HL-60 (cell line): ENCODE measurements at regions not wholly inside any gene's neighbourhood (a gene's known extent, or its start where the extent isn't known, plus 50 kb on each side); places are given as distances from the start of the nearest gene placed in this dataset.

Experiments
- DNase-seq, 2 experiments: peaks; one replicate each; pipeline ENCODE4 v3.0.0-alpha.2; 2010 to 2020; ENCODE audit warnings: low read depth in 1 of 2, low spot score in 1 of 2
- H3K27ac ChIP-seq: fragments of 250-450 bp; sonication (Bioruptor Pico); replicated peaks from 2 replicates; pipeline ENCODE4 v1.5.1; 2020; ENCODE audit warnings: mild to moderate bottlenecking, moderate library complexity
- H3K27me3 ChIP-seq: fragments of 250-450 bp; sonication (Bioruptor Pico); 2 replicates; pipeline ENCODE4 v1.5.1; 2021; ENCODE audit warnings: mild to moderate bottlenecking, moderate library complexity; ENCODE audit not compliant: insufficient read depth, poor library complexity, severe bottlenecking
- H3K4me3 ChIP-seq: replicated peaks from 2 replicates; pipeline ENCODE4 v1.5.1; 2011; ENCODE audit warnings: mild to moderate bottlenecking, control low read depth, low read length; ENCODE audit not compliant: insufficient read depth
- CTCF ChIP-seq: IDR thresholded peaks from one replicate; pipeline ENCODE4 v1.5.1; 2011; ENCODE audit warnings: low read length, control low read depth, inconsistent platforms; ENCODE audit not compliant: insufficient read depth
- GABPA ChIP-seq: IDR thresholded peaks from 2 replicates; pipeline ENCODE4 v1.6.1; 2012; ENCODE audit warnings: low read depth
- POLR2AphosphoS5 ChIP-seq: IDR thresholded peaks from 2 replicates; pipeline ENCODE4 v1.6.1; 2012; ENCODE audit warnings: low read depth
- REST ChIP-seq: IDR thresholded peaks from 2 replicates; pipeline ENCODE4 v1.6.1; 2012; ENCODE audit warnings: low read depth; ENCODE audit not compliant: insufficient replicate concordance
- SPI1 ChIP-seq: IDR thresholded peaks from 2 replicates; pipeline ENCODE4 v1.6.1; 2012; ENCODE audit warnings: low read depth, mild to moderate bottlenecking, borderline replicate concordance

- Histone ChIP-seq H3K4me3 (no peak overlapping the region), H3K27me3 (no peaks in the 10 kb centered on the region), H3K27ac (no peak overlapping the region)
- no peak for DNase-seq
- TF ChIP-seq GABPA (no peak), CTCF (no peak), POLR2AphosphoS5 (no peak), SPI1 (no peak), REST (no peak)
These were observed 584.5 kb downstream of the TLE4 start for GRCh38 chr9:80156262-80156661.

GRCh38 chr9:80147866-80148265 is 576.1 kb downstream of the TLE4 start:
- TF ChIP-seq SPI1: no peak
- TF ChIP-seq CTCF: no peak
- no peak for TF ChIP-seq POLR2AphosphoS5
- no peak for TF ChIP-seq GABPA
- TF ChIP-seq REST: no peak
- no peak for DNase-seq
- H3K27ac ChIP-seq: no peak overlapping the region
- H3K4me3 ChIP-seq: no peak overlapping the region
- no peaks in the 10 kb centered on the region for H3K27me3 ChIP-seq

- Histone ChIP-seq H3K27ac (no peak overlapping the region), H3K27me3 (no peaks in the 10 kb centered on the region), H3K4me3 (no peak overlapping the region)
- TF ChIP-seq REST (no peak), CTCF (no peak), SPI1 (no peak), GABPA (no peak), POLR2AphosphoS5 (no peak)
- no peak for DNase-seq
These were observed 574.7 kb downstream of the TLE4 start for GRCh38 chr9:80146466-80146865.
